ENCODE measurements at regions not wholly inside any gene's neighbourhood (a gene's known extent, or its start where the extent isn't known, plus 50 kb on each side); places are given as distances from the start of the nearest gene placed in this dataset.

- DNase-seq (ENCODE audit: low read depth in 1 of 2, low spot score in 1 of 2): no peak
- H3K4me3 ChIP-seq (replicated peaks; ENCODE audit: insufficient read depth, low read length): no peak overlapping the region
- H3K27me3 ChIP-seq (ENCODE audit: insufficient read depth, poor library complexity, severe bottlenecking): peaks cover 2% of the 10 kb centered on the region
- no peak overlapping the region for H3K27ac ChIP-seq (replicated peaks)
- TF ChIP-seq SPI1 (IDR thresholded peaks at IDR 0.05; ENCODE audit: borderline replicate concordance, low read depth) (no peak), REST (IDR thresholded peaks at IDR 0.05; ENCODE audit: insufficient replicate concordance, low read depth) (no peak), CTCF (IDR thresholded peaks at IDR 0.05; ENCODE audit: insufficient read depth, low read length) (no peak), GABPA (IDR thresholded peaks at IDR 0.05; ENCODE audit: low read depth) (no peak), POLR2AphosphoS5 (IDR thresholded peaks at IDR 0.05; ENCODE audit: low read depth) (no peak)
Observed at GRCh38 chr1:76015478-76016103, 59.0 kb upstream of the ST6GALNAC3 start.

GRCh38 chr1:76018045-76018444 is 56.5 kb upstream of the ST6GALNAC3 start:
- no peak for DNase-seq (ENCODE audit: low read depth in 1 of 2, low spot score in 1 of 2)
- TF ChIP-seq REST (IDR thresholded peaks at IDR 0.05; ENCODE audit: insufficient replicate concordance, low read depth): no peak
- TF ChIP-seq SPI1 (IDR thresholded peaks at IDR 0.05; ENCODE audit: borderline replicate concordance, low read depth): no peak
- TF ChIP-seq CTCF (IDR thresholded peaks at IDR 0.05; ENCODE audit: insufficient read depth, low read length): no peak
- no peak for TF ChIP-seq POLR2AphosphoS5 (IDR thresholded peaks at IDR 0.05; ENCODE audit: low read depth)
- no peak for TF ChIP-seq GABPA (IDR thresholded peaks at IDR 0.05; ENCODE audit: low read depth)
- Histone ChIP-seq H3K27me3 (ENCODE audit: insufficient read depth, poor library complexity, severe bottlenecking) (peaks cover 2% of the 10 kb centered on the region), H3K27ac (replicated peaks) (no peak overlapping the region), H3K4me3 (replicated peaks; ENCODE audit: insufficient read depth, low read length) (no peak overlapping the region)

GRCh38 chr1:76021846-76022245 is 52.7 kb upstream of the ST6GALNAC3 start:
- Histone ChIP-seq H3K4me3 (replicated peaks; ENCODE audit: insufficient read depth, low read length) (no peak overlapping the region), H3K27ac (replicated peaks) (no peak overlapping the region), H3K27me3 (ENCODE audit: insufficient read depth, poor library complexity, severe bottlenecking) (no peaks in the 10 kb centered on the region)
- TF ChIP-seq POLR2AphosphoS5 (IDR thresholded peaks at IDR 0.05; ENCODE audit: low read depth) (no peak), SPI1 (IDR thresholded peaks at IDR 0.05; ENCODE audit: borderline replicate concordance, low read depth) (no peak), GABPA (IDR thresholded peaks at IDR 0.05; ENCODE audit: low read depth) (no peak), REST (IDR thresholded peaks at IDR 0.05; ENCODE audit: insufficient replicate concordance, low read depth) (no peak), CTCF (IDR thresholded peaks at IDR 0.05; ENCODE audit: insufficient read depth, low read length) (no peak)
- no peak for DNase-seq (ENCODE audit: low read depth in 1 of 2, low spot score in 1 of 2)
